Daoy (cell line): ENCODE measurements at regions not wholly inside any gene's neighbourhood (a gene's known extent, or its start where the extent isn't known, plus 50 kb on each side); places are given as distances from the start of the nearest gene placed in this dataset.

Experiments
- DNase-seq: peaks from one replicate; pipeline ENCODE4 v3.0.0-alpha.2; 2015; ENCODE audit warnings: low read depth

GRCh38 chr14:66177935-66178334 lies 308.2 kb upstream of the CCDC196 start:
- no peak for DNase-seq

GRCh38 chr14:66196670-66197069 lies 289.5 kb upstream of the CCDC196 start:
- DNase-seq: no peak

- no peak for DNase-seq
Observed at GRCh38 chr14:66197276-66197675, 288.9 kb upstream of the CCDC196 start.

GRCh38 chr14:66206554-66206953 lies 279.6 kb upstream of the CCDC196 start:
- no peak for DNase-seq

- no peak for DNase-seq
Observed at GRCh38 chr14:66216763-66217162, 269.4 kb upstream of the CCDC196 start.

- no peak for DNase-seq
Observed at GRCh38 chr14:66219886-66220285, 266.3 kb upstream of the CCDC196 start.

GRCh38 chr14:66224492-66225178 lies 261.5 kb upstream of the CCDC196 start:
- DNase-seq: no peak

GRCh38 chr14:66225337-66225736 lies 260.8 kb upstream of the CCDC196 start:
- no peak for DNase-seq

GRCh38 chr14:66228267-66228970 lies 257.8 kb upstream of the CCDC196 start:
- peak; percentile 12 for DNase-seq

- DNase-seq: no peak
Observed at GRCh38 chr14:66231820-66232219, 254.4 kb upstream of the CCDC196 start.

- no peak for DNase-seq
Observed at GRCh38 chr14:66233591-66233990, 252.6 kb upstream of the CCDC196 start.

GRCh38 chr14:66234411-66234810 lies 251.8 kb upstream of the CCDC196 start:
- DNase-seq: no peak

GRCh38 chr14:66237741-66238140 lies 248.4 kb upstream of the CCDC196 start:
- DNase-seq: no peak

GRCh38 chr14:66238969-66239368 lies 247.2 kb upstream of the CCDC196 start:
- no peak for DNase-seq

GRCh38 chr14:66239589-66239988 lies 246.6 kb upstream of the CCDC196 start:
- DNase-seq: no peak

- no peak for DNase-seq
Observed at GRCh38 chr14:66240105-66240504, 246.1 kb upstream of the CCDC196 start.

GRCh38 chr14:66242001-66242400 lies 244.2 kb upstream of the CCDC196 start:
- no peak for DNase-seq

- DNase-seq: no peak
Observed at GRCh38 chr14:66244834-66245233, 241.3 kb upstream of the CCDC196 start.

GRCh38 chr14:66247662-66248193 lies 238.4 kb upstream of the CCDC196 start:
- no peak for DNase-seq

- DNase-seq: no peak
Observed at GRCh38 chr14:66248256-66248655, 237.9 kb upstream of the CCDC196 start.

GRCh38 chr14:66249544-66249943 lies 236.6 kb upstream of the CCDC196 start:
- DNase-seq: no peak

- DNase-seq: no peak
Observed at GRCh38 chr14:66254038-66254437, 232.1 kb upstream of the CCDC196 start.

GRCh38 chr14:66268802-66269334 lies 217.3 kb upstream of the CCDC196 start:
- no peak for DNase-seq
